ENCODE measurements at regions not wholly inside any gene's neighbourhood (a gene's known extent, or its start where the extent isn't known, plus 50 kb on each side); places are given as distances from the start of the nearest gene placed in this dataset.

DNA sequence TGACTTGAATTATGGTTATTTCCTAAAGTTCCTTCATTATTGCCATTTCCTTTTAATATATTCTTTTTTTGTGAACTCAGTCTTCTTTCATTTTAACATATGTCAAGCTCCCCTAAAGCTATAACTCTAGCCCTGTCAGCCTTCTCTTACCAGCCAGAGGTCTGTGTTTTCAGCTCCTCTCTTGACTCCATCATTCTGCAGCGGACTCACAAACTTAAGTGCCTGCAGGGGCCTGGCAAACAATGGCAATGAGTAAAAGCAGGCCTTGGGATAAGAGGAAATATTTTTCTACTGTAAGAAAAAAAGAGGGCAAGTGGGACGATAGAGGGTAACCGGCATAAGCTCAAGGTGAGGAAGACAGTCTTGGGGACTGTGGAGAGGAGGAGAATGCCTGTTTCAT, 424.5 kb upstream of the RGS6 start:
- 91% methylated on average over 3 of the region's 3 CpGs for WGBS

DNA sequence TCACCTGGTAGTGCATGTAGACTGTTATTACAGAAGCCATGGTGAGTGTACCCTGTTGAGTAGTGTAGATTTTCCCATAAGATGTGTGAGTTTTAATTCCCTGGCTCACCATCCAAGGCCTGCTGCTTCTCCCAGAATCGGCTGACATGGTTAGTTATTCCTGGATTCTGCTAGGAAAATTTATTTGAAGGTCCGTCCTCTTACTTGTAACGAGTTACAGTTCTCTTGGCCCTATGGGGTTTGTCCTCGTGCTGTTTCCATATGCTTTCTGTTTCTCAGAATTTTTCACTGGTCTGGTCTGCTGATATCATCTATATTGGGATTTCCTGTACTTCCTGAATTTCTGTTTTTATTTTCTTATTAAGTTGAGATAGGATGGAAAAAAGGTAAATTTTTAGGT, 423.3 kb upstream of the RGS6 start:
- Histone ChIP-seq H3K36me3 (ENCODE audit: insufficient read depth, low read length) (0 out of 2 replicates have a peak, but pooled peaks cover 7% of the 10 kb centered on the region), H3K4me1 (ENCODE audit: insufficient read depth, low read length) (peaks cover 17% of the 10 kb centered on the region), H3K9ac (ENCODE audit: low read depth, low read length) (no peak overlapping the region), H3K27ac (ENCODE audit: low read depth, low read length) (no peak overlapping the region), H3K9me3 (ENCODE audit: insufficient read depth, low read depth, low read length) (no peaks in the 10 kb centered on the region), H3K4me3 (ENCODE audit: low read length) (no peak overlapping the region), H3K27me3 (ENCODE audit: insufficient read depth, low read length) (no peaks in the 10 kb centered on the region)
- 94% methylated on average over 4 of the region's 4 CpGs for WGBS

More for the DNA sequence above, 424.5 kb upstream of the RGS6 start:
- no peaks in the 10 kb centered on the region for H3K36me3 ChIP-seq (ENCODE audit: insufficient read depth, low read length)
- no peak overlapping the region for H3K9ac ChIP-seq (ENCODE audit: low read depth, low read length)
- H3K27ac ChIP-seq (ENCODE audit: low read depth, low read length): no peak overlapping the region; the same call in 1 of the 2 replicates
- H3K4me1 ChIP-seq (ENCODE audit: insufficient read depth, low read length): peaks cover 17% of the 10 kb centered on the region
- H3K9me3 ChIP-seq (ENCODE audit: insufficient read depth, low read depth, low read length): no peaks in the 10 kb centered on the region
- H3K27me3 ChIP-seq (ENCODE audit: insufficient read depth, low read length): no peaks in the 10 kb centered on the region
- H3K4me3 ChIP-seq (ENCODE audit: low read length): no peak overlapping the region

DNA sequence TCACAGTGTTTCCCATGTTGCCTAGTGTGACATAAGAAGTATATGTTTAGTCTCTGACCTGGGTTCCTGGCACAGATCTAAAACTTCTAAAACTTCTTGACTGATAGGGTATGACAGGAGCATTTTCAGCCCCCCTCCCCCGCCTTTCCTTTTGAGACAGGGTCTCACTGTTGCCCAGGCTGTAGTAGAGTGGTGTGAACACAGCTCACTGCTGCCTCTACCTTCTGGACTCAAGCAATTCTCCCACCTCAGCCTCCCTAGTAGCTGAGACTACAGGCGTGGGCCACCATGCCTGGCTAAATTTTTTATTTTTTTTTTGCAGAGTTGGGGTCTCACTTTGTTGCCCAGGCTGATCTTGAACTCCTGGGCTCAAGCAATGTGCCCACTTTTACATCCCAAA, 421.1 kb upstream of the RGS6 start:
- H3K9ac ChIP-seq (ENCODE audit: low read depth, low read length): no peak overlapping the region
- peaks cover 10% of the 10 kb centered on the region for H3K4me1 ChIP-seq (ENCODE audit: insufficient read depth, low read length)
- 90% methylated on average over 2 of the region's 2 CpGs for WGBS
- H3K4me3 ChIP-seq (ENCODE audit: low read length): no peak overlapping the region
- H3K27ac ChIP-seq (ENCODE audit: low read depth, low read length): no peak overlapping the region
- no peaks in the 10 kb centered on the region for H3K9me3 ChIP-seq (ENCODE audit: insufficient read depth, low read depth, low read length)
- no peaks in the 10 kb centered on the region for H3K27me3 ChIP-seq (ENCODE audit: insufficient read depth, low read length)
- peaks cover 16% of the 10 kb centered on the region; the same call in 1 of the 2 replicates for H3K36me3 ChIP-seq (ENCODE audit: insufficient read depth, low read length)

DNA sequence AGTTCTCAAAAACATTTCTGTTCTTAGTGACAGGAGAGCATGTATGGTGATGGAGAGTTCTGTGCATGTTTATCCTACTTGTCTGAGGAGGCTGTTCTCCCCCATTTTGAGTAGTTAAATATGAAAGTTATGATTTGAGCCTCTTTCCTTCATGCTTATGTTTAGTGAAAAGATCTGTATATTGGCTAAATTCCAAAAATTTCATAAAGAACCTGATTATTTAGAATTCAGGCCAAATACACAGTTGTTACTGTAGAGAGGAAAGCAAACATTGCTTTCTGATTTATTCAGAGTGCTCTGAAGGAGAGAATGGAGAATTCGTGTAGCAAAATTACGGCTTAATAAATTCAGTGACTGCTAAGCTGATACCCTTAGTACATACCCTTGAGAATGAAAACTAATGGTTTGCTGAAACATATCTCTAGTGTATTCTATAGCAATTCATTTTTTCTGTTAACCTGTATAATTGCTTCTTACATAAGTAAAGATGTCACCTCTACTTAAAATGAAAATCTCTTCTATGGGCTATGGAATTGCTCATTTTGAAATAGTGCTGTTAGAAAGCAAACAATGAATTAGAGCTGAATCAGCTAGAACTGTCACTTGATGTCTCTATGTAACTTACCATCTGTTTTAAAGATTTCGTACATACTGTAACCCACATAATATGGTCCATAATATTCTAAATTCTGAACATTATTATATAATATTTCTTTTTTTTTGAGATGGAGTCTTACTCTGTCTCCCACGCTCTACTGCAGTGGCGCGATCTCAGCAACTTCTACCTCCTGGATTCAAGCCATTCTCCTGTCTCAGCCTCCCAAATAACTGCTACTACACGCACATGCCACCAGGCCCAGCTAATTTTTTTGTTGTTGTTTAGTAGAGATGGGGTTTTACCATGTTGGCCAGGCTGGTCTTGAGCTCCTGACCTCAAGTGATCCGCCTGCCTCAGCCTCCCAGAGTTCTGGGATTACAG, 417.0 kb upstream of the RGS6 start:
- Histone ChIP-seq H3K27me3 (ENCODE audit: insufficient read depth, low read length) (no peaks in the 10 kb centered on the region), H3K9ac (ENCODE audit: low read depth, low read length) (no peak overlapping the region), H3K4me3 (ENCODE audit: low read length) (no peak overlapping the region), H3K9me3 (ENCODE audit: insufficient read depth, low read depth, low read length) (no peaks in the 10 kb centered on the region), H3K36me3 (ENCODE audit: insufficient read depth, low read length) (peaks cover 19% of the 10 kb centered on the region; the same call in 1 of the 2 replicates), H3K27ac (ENCODE audit: low read depth, low read length) (no peak overlapping the region), H3K4me1 (ENCODE audit: insufficient read depth, low read length) (peaks cover 6% of the 10 kb centered on the region)
- 96% methylated on average over 7 of the region's 8 CpGs for WGBS

DNA sequence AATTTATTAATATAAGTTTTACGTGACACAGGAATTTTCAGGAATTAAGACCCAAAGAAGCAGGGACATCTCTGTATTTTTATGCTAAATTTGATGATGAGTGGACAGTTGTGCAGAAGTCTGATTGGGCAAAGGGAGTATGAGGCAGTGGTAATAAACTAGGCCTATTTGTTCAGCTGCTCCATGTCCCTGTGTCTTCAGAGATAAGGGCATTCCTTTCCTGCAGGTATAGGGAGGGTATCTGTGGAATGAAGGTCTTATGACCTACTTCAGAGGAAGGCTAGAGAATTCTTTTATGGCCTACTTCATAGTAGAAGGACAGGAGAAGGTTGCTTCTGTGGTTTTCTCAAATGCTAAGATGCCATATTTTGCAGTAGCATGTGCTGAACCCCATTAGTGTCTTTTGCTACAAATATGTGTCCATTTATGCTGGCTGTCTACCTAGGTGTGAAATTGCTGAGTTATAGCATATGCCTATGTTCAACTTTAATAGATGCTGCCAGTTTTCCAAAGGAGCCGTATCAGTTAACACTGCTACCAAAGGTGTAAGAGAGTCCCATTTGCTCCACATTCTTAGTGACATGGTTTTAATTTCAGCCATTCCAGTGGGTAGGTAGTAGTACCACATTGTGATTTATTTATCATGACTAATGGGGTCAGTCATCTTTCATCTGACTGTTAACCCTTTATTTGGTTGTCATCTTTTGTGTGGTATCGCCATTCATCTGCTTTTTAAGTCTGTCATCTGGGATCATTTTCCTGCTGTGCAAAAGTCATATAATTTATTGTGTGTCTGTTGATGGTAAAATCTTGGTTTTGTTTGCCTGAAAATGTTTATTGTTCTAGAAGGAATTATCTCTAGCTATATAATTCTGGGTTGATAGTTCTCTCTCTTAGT, 410.7 kb upstream of the RGS6 start:
- WGBS: 94% methylated on average over 3 of the region's 3 CpGs
- Histone ChIP-seq H3K4me3 (ENCODE audit: low read length) (no peak overlapping the region), H3K9me3 (ENCODE audit: insufficient read depth, low read depth, low read length) (no peaks in the 10 kb centered on the region), H3K36me3 (ENCODE audit: insufficient read depth, low read length) (peaks cover 3% of the 10 kb centered on the region; the same call in 1 of the 2 replicates), H3K4me1 (ENCODE audit: insufficient read depth, low read length) (peaks cover 6% of the 10 kb centered on the region), H3K9ac (ENCODE audit: low read depth, low read length) (no peak overlapping the region), H3K27me3 (ENCODE audit: insufficient read depth, low read length) (no peaks in the 10 kb centered on the region), H3K27ac (ENCODE audit: low read depth, low read length) (no peak overlapping the region)

DNA sequence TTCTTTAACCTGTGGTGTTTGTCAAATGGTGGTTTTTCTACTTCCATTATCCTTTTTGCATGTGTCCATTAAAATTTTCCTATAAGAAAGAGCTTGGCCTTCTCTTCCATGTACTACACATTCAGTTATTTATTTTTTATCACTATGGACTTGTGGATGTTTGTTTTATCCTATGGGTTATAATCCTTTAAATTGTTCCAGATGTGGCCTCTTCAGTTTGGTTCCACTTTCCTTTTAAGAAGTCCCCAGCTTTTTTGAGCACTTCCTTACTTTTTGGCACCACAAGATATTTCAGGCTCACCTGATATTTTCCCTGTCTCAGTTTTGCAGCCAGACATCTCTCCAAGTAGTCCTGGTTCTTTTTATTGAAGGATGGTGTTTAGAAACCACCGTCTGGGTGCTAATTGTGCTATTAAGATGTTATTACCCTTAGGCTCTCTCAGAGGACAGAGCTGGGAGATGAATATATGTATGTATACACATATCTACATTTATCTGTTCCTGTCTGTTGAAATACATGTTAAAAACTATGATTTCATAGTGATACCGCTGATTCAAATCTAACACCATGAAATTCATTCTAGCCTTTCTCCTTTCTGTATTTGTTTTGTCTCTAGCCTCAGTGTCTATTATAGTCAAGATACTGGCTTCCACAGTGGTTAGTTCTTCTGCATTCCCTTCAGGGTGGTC, 408.5 kb upstream of the RGS6 start:
- peaks cover 6% of the 10 kb centered on the region for H3K4me1 ChIP-seq (ENCODE audit: insufficient read depth, low read length)
- H3K9me3 ChIP-seq (ENCODE audit: insufficient read depth, low read depth, low read length): no peaks in the 10 kb centered on the region
- no peaks in the 10 kb centered on the region for H3K27me3 ChIP-seq (ENCODE audit: insufficient read depth, low read length)
- H3K36me3 ChIP-seq (ENCODE audit: insufficient read depth, low read length): no peaks in the 10 kb centered on the region
- no peak overlapping the region for H3K9ac ChIP-seq (ENCODE audit: low read depth, low read length)
- WGBS: 95% methylated on average over 2 of the region's 2 CpGs
- no peak overlapping the region for H3K27ac ChIP-seq (ENCODE audit: low read depth, low read length)
- H3K4me3 ChIP-seq (ENCODE audit: low read length): no peak overlapping the region

DNA sequence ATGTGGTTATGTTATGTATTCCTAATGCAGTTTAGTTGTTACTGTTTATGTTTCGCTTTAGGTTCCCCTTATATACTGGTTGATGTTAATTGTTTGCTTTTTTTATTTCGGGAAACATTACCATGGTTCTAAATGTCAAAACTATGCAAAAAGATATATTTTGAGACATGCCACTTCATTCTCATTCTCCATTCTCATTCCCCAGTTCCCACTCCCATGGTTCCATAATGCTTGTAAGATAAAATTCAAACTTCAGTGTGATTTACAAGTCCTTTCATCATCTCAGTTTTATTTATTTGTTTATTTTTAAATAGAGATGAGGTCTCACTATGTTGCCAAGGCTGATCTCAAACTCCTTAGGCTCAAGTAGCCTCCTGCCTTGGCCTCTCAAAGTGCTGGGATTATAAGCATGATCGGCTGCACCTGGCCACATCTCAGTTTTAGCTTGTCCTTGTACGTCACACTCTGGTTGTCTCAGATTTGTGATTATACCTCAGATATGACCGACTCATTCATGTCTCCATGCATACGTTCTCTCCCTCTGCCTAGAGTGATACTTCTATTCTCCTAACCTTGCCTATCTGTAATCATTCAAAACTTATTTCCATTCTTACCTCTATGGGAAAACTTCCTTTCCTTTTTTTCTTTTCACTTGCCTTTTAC, 407.8 kb upstream of the RGS6 start:
- Histone ChIP-seq H3K4me3 (ENCODE audit: low read length) (no peak overlapping the region), H3K4me1 (ENCODE audit: insufficient read depth, low read length) (peaks cover 6% of the 10 kb centered on the region), H3K9ac (ENCODE audit: low read depth, low read length) (no peak overlapping the region), H3K36me3 (ENCODE audit: insufficient read depth, low read length) (no peaks in the 10 kb centered on the region), H3K27me3 (ENCODE audit: insufficient read depth, low read length) (no peaks in the 10 kb centered on the region), H3K27ac (ENCODE audit: low read depth, low read length) (no peak overlapping the region), H3K9me3 (ENCODE audit: insufficient read depth, low read depth, low read length) (no peaks in the 10 kb centered on the region)
- 94% methylated on average over 6 of the region's 6 CpGs for WGBS

DNA sequence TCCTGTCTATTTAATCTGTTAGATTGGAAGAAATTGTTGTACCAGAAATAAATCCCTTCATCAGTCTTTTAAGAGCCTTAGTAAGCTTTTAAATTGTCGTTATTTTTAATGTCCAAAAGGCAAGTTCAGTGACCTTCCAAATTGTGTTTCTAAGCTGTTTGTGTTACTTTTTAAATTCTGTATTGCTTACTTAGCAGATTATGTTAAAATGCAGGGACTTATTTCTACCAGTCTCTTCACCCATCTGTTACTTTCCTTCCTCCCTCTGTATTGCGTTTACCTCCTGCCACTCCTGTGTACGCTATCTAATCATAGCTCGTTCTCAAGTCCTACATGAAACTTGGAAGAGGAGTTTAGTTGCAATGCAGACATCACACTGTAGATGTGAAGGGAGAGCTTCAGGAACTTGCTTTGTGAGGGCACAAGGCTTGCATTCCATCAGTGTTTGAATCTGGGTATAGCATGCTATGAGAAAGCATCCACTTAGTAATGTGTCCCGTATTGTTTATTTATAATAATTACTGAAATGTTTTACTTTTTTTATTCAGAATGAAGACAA, 406.5 kb upstream of the RGS6 start:
- Histone ChIP-seq H3K4me3 (ENCODE audit: low read length) (no peak overlapping the region), H3K9ac (ENCODE audit: low read depth, low read length) (no peak overlapping the region), H3K27ac (ENCODE audit: low read depth, low read length) (no peak overlapping the region), H3K9me3 (ENCODE audit: insufficient read depth, low read depth, low read length) (no peaks in the 10 kb centered on the region), H3K4me1 (ENCODE audit: insufficient read depth, low read length) (peaks cover 6% of the 10 kb centered on the region), H3K36me3 (ENCODE audit: insufficient read depth, low read length) (no peaks in the 10 kb centered on the region; the same call in 1 of the 2 replicates), H3K27me3 (ENCODE audit: insufficient read depth, low read length) (no peaks in the 10 kb centered on the region)
- WGBS: 92% methylated on average over 4 of the region's 5 CpGs

DNA sequence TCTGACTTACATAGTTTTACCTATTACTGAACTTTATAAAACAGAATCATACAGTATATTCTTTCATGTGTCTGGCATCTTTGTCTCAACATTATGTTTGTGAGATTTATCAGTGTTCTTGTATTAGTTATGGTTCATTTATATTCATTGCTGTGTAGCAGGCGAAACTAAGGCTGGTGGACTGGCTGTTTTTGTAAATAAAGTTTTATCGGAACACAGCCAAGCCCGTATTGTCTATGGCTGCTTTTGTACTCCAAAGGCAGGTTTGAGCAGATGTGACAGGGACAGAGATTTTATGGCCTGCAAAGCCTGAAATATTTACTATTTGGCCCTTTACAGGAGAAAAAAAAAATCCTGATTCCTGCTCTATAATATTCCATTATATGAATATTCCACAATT, 405.8 kb upstream of the RGS6 start:
- 97% methylated on average over 3 of the region's 3 CpGs for WGBS
- H3K4me3 ChIP-seq (ENCODE audit: low read length): no peak overlapping the region
- H3K27ac ChIP-seq (ENCODE audit: low read depth, low read length): no peak overlapping the region

DNA sequence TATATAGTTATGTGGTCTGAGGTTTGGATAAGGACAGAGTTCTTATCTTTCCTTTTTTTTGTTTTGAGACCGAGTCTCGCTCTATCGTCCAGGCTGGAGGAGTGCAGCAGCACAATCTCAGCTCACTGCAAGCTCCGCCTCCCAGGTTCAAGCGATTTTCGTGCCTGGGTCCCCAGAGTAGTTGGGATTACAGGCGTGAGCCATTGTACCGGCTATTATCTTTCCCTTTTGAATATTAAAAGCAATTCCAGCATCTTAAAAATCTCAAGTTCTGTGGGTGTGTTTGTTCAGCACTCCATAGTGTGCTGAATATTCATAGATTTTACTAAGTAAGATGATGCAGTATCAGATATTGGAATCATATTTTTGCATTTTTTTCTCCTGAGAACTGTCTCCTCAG, 404.4 kb upstream of the RGS6 start:
- H3K4me1 ChIP-seq (ENCODE audit: insufficient read depth, low read length): peaks cover 15% of the 10 kb centered on the region
- H3K27me3 ChIP-seq (ENCODE audit: insufficient read depth, low read length): no peaks in the 10 kb centered on the region
- H3K9ac ChIP-seq (ENCODE audit: low read depth, low read length): no peak overlapping the region
- H3K4me3 ChIP-seq (ENCODE audit: low read length): no peak overlapping the region
- 94% methylated on average over 8 of the region's 8 CpGs for WGBS
- no peaks in the 10 kb centered on the region for H3K9me3 ChIP-seq (ENCODE audit: insufficient read depth, low read depth, low read length)
- H3K36me3 ChIP-seq (ENCODE audit: insufficient read depth, low read length): no peaks in the 10 kb centered on the region; the same call in 1 of the 2 replicates
- H3K27ac ChIP-seq (ENCODE audit: low read depth, low read length): no peak overlapping the region

More for the DNA sequence above, 405.8 kb upstream of the RGS6 start:
- Histone ChIP-seq H3K9ac (ENCODE audit: low read depth, low read length) (no peak overlapping the region), H3K4me1 (ENCODE audit: insufficient read depth, low read length) (peaks cover 6% of the 10 kb centered on the region), H3K9me3 (ENCODE audit: insufficient read depth, low read depth, low read length) (no peaks in the 10 kb centered on the region), H3K27me3 (ENCODE audit: insufficient read depth, low read length) (no peaks in the 10 kb centered on the region), H3K36me3 (ENCODE audit: insufficient read depth, low read length) (no peaks in the 10 kb centered on the region; the same call in 1 of the 2 replicates)
